GM21423 (cell line): ENCODE measurements at regions not wholly inside any gene's neighbourhood (a gene's known extent, or its start where the extent isn't known, plus 50 kb on each side); places are given as distances from the start of the nearest gene placed in this dataset.

Experiments
- ATAC-seq: cut with Tn5 transposase; IDR thresholded peaks from one replicate; pipeline ENCODE4 v1.9.1; 2021; ENCODE audit warnings: mild to moderate bottlenecking, moderate library complexity; ENCODE audit not compliant: unreplicated experiment

GRCh38 chr11:92692826-92693546 lies 276.5 kb upstream of the MTNR1B start:
- no peak for ATAC-seq

- ATAC-seq = no peak
Observed at GRCh38 chr11:92696076-92696475, 273.4 kb upstream of the MTNR1B start.

- no peak for ATAC-seq
Observed at GRCh38 chr11:92697461-92698312, 271.8 kb upstream of the MTNR1B start.

- no peak for ATAC-seq
Observed at GRCh38 chr11:92698742-92699141, 270.7 kb upstream of the MTNR1B start.

- no peak for ATAC-seq
Observed at GRCh38 chr11:92702037-92702804, 267.2 kb upstream of the MTNR1B start.

GRCh38 chr11:92702805-92703448 lies 266.5 kb upstream of the MTNR1B start:
- ATAC-seq = no peak

- no peak for ATAC-seq
Observed at GRCh38 chr11:92703449-92703830, 266.0 kb upstream of the MTNR1B start.

GRCh38 chr11:92707173-92707619 lies 262.3 kb upstream of the MTNR1B start:
- no peak for ATAC-seq

- no peak for ATAC-seq
Observed at GRCh38 chr11:92707665-92708064, 261.8 kb upstream of the MTNR1B start.

GRCh38 chr11:92709329-92709728 lies 260.1 kb upstream of the MTNR1B start:
- no peak for ATAC-seq

GRCh38 chr11:92711926-92712325 lies 257.5 kb upstream of the MTNR1B start:
- no peak for ATAC-seq

- ATAC-seq = no peak
Observed at GRCh38 chr11:92714111-92714510, 255.3 kb upstream of the MTNR1B start.

- no peak for ATAC-seq
Observed at GRCh38 chr11:92717240-92717639, 252.2 kb upstream of the MTNR1B start.

GRCh38 chr11:92720385-92720784 lies 249.1 kb upstream of the MTNR1B start:
- ATAC-seq = no peak

GRCh38 chr11:92725352-92725751 lies 244.1 kb upstream of the MTNR1B start:
- no peak for ATAC-seq

GRCh38 chr11:92727123-92727522 lies 242.3 kb upstream of the MTNR1B start:
- ATAC-seq = no peak

- ATAC-seq = no peak
Observed at GRCh38 chr11:92727769-92728168, 241.7 kb upstream of the MTNR1B start.

GRCh38 chr11:92728628-92729027 lies 240.8 kb upstream of the MTNR1B start:
- no peak for ATAC-seq

- ATAC-seq = no peak
Observed at GRCh38 chr11:92735039-92735438, 234.4 kb upstream of the MTNR1B start.

- ATAC-seq = no peak
Observed at GRCh38 chr11:92738276-92738675, 231.2 kb upstream of the MTNR1B start.

GRCh38 chr11:92739041-92739440 lies 230.4 kb upstream of the MTNR1B start:
- ATAC-seq = no peak
